HEK293 (cell line): ENCODE measurements at regions not wholly inside any gene's neighbourhood (a gene's known extent, or its start where the extent isn't known, plus 50 kb on each side); places are given as distances from the start of the nearest gene placed in this dataset.

ENCODE experiments used
- CTCF ChIA-PET: fragments of 350-600 bp; formaldehyde crosslinking; extraction: SDS; loops from one replicate; lab custom pipeline; 2021; ENCODE audit warnings: antibody characterized with exemption; lab: Yijun Ruan, JAX
- POLR2A ChIA-PET: fragments of 300-600 bp; formaldehyde crosslinking; extraction: SDS; loops from one replicate; lab custom pipeline; 2020; ENCODE audit warnings: antibody characterized with exemption, inconsistent platforms; lab: Yijun Ruan, JAX
- H3K27ac ChIP-seq: fragments of 200-500 bp; sonication (Bioruptor generic); 2 replicates; pipeline ENCODE4 v1.5.1; 2014; ENCODE audit warnings: low read depth, low read length, control low read depth, inconsistent platforms; ENCODE audit errors: extremely low read depth
- H3K36me3 ChIP-seq, 2 experiments: fragments of 200-500 bp in 1 of 2; sonication (Bioruptor generic) in 1 of 2; 1 replicate in 1 of 2; 2 replicates in 1 of 2; pipeline ENCODE4 v1.5.1; 2014 to 2017; ENCODE audit warnings: inconsistent platforms in 2 of 2, low read length in 2 of 2; ENCODE audit not compliant: control insufficient read depth in 2 of 2, insufficient read depth in 1 of 2
- H3K4me1 ChIP-seq: fragments of 200-500 bp; sonication (Bioruptor generic); 2 replicates; pipeline ENCODE4 v1.5.1; 2014; ENCODE audit warnings: mild to moderate bottlenecking, low read length, inconsistent platforms; ENCODE audit not compliant: control insufficient read depth, insufficient read depth
- H3K4me3 ChIP-seq: 2 replicates; pipeline ENCODE4 v1.5.1; 2011; ENCODE audit warnings: low read depth, mild to moderate bottlenecking, control low read depth, low read length, moderate library complexity
- H3K9me3 ChIP-seq: fragments of 200-500 bp; sonication (Bioruptor generic); 2 replicates; pipeline ENCODE4 v1.5.1; 2014; ENCODE audit warnings: low read depth, low read length, inconsistent platforms; ENCODE audit not compliant: control insufficient read depth, insufficient read depth
- BCL11A ChIP-seq: fragments of 450-650 bp; formaldehyde crosslinking; IDR thresholded peaks from 2 replicates; pipeline ENCODE4 v1.5.1; 2016; ENCODE audit warnings: low read depth, missing biosample characterization, missing genetic modification characterization
- KLF7 ChIP-seq: fragments of 450-650 bp; formaldehyde crosslinking; IDR thresholded peaks from 2 replicates; pipeline ENCODE4 v1.5.1; 2016; ENCODE audit warnings: missing biosample characterization, missing genetic modification characterization, borderline replicate concordance
- PRDM4 ChIP-seq: fragments of 450-650 bp; formaldehyde crosslinking; IDR thresholded peaks from 2 replicates; pipeline ENCODE4 v1.5.1; 2017; ENCODE audit warnings: missing biosample characterization, missing genetic modification characterization
- ZBTB8A ChIP-seq: fragments of 450-650 bp; formaldehyde crosslinking; IDR thresholded peaks from 2 replicates; pipeline ENCODE4 v1.5.1; 2016; ENCODE audit warnings: missing biosample characterization, missing genetic modification characterization
- ZNF155 ChIP-seq: fragments of 450-650 bp; formaldehyde crosslinking; IDR thresholded peaks from 2 replicates; pipeline ENCODE4 v1.5.1; 2016; ENCODE audit warnings: missing biosample characterization, missing genetic modification characterization
- ZNF175 ChIP-seq: fragments of 450-650 bp; formaldehyde crosslinking; IDR thresholded peaks from 2 replicates; pipeline ENCODE4 v1.5.1; 2016; ENCODE audit warnings: missing biosample characterization, missing genetic modification characterization
- ZNF223 ChIP-seq: fragments of 450-650 bp; formaldehyde crosslinking; IDR thresholded peaks from 2 replicates; pipeline ENCODE4 v1.5.1; 2016; ENCODE audit warnings: missing biosample characterization, missing genetic modification characterization
- ZNF239 ChIP-seq: fragments of 450-650 bp; formaldehyde crosslinking; IDR thresholded peaks from 2 replicates; pipeline ENCODE4 v1.5.1; 2016; ENCODE audit warnings: missing biosample characterization, missing genetic modification characterization
- ZNF302 ChIP-seq: fragments of 450-650 bp; formaldehyde crosslinking; IDR thresholded peaks from 2 replicates; pipeline ENCODE4 v1.5.1; 2016; ENCODE audit warnings: missing biosample characterization, missing genetic modification characterization, low read depth
- ZNF394 ChIP-seq: fragments of 450-650 bp; formaldehyde crosslinking; IDR thresholded peaks from 2 replicates; pipeline ENCODE4 v1.5.1; 2016; ENCODE audit warnings: missing biosample characterization, missing genetic modification characterization, mild to moderate bottlenecking, moderate library complexity, borderline replicate concordance
- ZNF404 ChIP-seq: fragments of 450-650 bp; formaldehyde crosslinking; IDR thresholded peaks from 2 replicates; pipeline ENCODE4 v1.5.1; 2017; ENCODE audit warnings: missing biosample characterization, missing genetic modification characterization
- ZNF518A ChIP-seq: fragments of 450-650 bp; formaldehyde crosslinking; conservative IDR thresholded peaks from 2 replicates; pipeline ENCODE4 v1.5.1; 2016; ENCODE audit warnings: low read depth, missing biosample characterization, missing genetic modification characterization
- ZNF610 ChIP-seq: fragments of 450-650 bp; formaldehyde crosslinking; IDR thresholded peaks from 2 replicates; pipeline ENCODE4 v1.5.1; 2016; ENCODE audit warnings: missing biosample characterization, missing genetic modification characterization, borderline replicate concordance
- ZNF623 ChIP-seq: fragments of 450-650 bp; formaldehyde crosslinking; IDR thresholded peaks from 2 replicates; pipeline ENCODE4 v1.5.1; 2016; ENCODE audit warnings: missing biosample characterization, missing genetic modification characterization
- ZNF660 ChIP-seq: fragments of 450-650 bp; IDR thresholded peaks from 2 replicates; pipeline ENCODE4 v1.5.1; 2018; ENCODE audit warnings: missing biosample characterization, mild to moderate bottlenecking, missing genetic modification characterization
- ZNF707 ChIP-seq: fragments of 450-650 bp; formaldehyde crosslinking; IDR thresholded peaks from 2 replicates; pipeline ENCODE4 v1.5.1; 2016; ENCODE audit warnings: missing biosample characterization, missing genetic modification characterization
- ZNF776 ChIP-seq: fragments of 450-650 bp; formaldehyde crosslinking; IDR thresholded peaks from 2 replicates; pipeline ENCODE4 v1.5.0; 2017; ENCODE audit warnings: missing biosample characterization, missing genetic modification characterization, borderline replicate concordance
- ZNF791 ChIP-seq: fragments of 450-650 bp; formaldehyde crosslinking; IDR thresholded peaks from 2 replicates; pipeline ENCODE4 v1.5.1; 2016; ENCODE audit warnings: missing biosample characterization, missing genetic modification characterization
- TF ChIP-seq, protein P1 (sequence below): fragments of 450-650 bp; formaldehyde crosslinking; IDR thresholded peaks from 2 replicates; pipeline ENCODE4 v1.5.1; 2016; ENCODE audit warnings: missing biosample characterization, missing genetic modification characterization
- TF ChIP-seq, protein P2 (sequence below): fragments of 450-650 bp; formaldehyde crosslinking; IDR thresholded peaks from 2 replicates; pipeline ENCODE4 v1.5.1; 2016; ENCODE audit warnings: missing biosample characterization, missing genetic modification characterization
- TF ChIP-seq, protein P3 (sequence below): fragments of 450-650 bp; formaldehyde crosslinking; optimal IDR thresholded peaks from 2 replicates; pipeline ENCODE3; 2016; ENCODE audit warnings: missing biosample characterization, mild to moderate bottlenecking, missing genetic modification characterization
- TF ChIP-seq, protein P4 (sequence below): fragments of 450-650 bp; formaldehyde crosslinking; IDR thresholded peaks from 2 replicates; pipeline ENCODE4 v1.5.1; 2017; ENCODE audit warnings: missing biosample characterization, missing genetic modification characterization

DNA sequence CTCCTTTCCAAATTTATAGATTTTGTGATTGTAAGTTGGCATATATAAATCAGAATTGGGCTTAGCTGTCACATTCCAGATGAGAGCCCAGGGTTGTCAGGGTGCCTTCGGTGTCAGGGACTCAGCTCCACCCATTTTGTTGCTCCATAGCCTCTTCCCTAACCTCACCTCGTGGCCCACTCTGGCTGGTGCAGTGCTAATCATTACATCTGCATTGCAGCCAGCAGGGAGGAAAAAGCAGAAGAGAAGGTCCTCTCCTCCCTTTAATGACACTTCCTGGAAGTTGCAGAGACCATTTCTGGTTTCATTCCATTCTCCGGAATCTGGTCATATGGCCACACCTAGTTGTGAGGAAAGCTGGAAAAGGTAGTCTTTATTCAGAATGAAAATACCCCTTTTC is 113.3 kb downstream of the CCT6B start (continued):
- no peak for TF ChIP-seq ZNF518A
- TF ChIP-seq, protein P1, sequence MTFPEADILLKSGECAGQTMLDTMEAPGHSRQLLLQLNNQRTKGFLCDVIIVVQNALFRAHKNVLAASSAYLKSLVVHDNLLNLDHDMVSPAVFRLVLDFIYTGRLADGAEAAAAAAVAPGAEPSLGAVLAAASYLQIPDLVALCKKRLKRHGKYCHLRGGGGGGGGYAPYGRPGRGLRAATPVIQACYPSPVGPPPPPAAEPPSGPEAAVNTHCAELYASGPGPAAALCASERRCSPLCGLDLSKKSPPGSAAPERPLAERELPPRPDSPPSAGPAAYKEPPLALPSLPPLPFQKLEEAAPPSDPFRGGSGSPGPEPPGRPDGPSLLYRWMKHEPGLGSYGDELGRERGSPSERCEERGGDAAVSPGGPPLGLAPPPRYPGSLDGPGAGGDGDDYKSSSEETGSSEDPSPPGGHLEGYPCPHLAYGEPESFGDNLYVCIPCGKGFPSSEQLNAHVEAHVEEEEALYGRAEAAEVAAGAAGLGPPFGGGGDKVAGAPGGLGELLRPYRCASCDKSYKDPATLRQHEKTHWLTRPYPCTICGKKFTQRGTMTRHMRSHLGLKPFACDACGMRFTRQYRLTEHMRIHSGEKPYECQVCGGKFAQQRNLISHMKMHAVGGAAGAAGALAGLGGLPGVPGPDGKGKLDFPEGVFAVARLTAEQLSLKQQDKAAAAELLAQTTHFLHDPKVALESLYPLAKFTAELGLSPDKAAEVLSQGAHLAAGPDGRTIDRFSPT (tag by site-specific recombination), result no peak
- no peak for TF ChIP-seq ZNF394 (tag by site-specific recombination)
- TF ChIP-seq ZNF155 (tag by site-specific recombination), result no peak
- TF ChIP-seq ZNF404 (tag by site-specific recombination), result no peak
- no peak for TF ChIP-seq ZNF302
- TF ChIP-seq ZNF660, result no peak
- TF ChIP-seq, protein P2, sequence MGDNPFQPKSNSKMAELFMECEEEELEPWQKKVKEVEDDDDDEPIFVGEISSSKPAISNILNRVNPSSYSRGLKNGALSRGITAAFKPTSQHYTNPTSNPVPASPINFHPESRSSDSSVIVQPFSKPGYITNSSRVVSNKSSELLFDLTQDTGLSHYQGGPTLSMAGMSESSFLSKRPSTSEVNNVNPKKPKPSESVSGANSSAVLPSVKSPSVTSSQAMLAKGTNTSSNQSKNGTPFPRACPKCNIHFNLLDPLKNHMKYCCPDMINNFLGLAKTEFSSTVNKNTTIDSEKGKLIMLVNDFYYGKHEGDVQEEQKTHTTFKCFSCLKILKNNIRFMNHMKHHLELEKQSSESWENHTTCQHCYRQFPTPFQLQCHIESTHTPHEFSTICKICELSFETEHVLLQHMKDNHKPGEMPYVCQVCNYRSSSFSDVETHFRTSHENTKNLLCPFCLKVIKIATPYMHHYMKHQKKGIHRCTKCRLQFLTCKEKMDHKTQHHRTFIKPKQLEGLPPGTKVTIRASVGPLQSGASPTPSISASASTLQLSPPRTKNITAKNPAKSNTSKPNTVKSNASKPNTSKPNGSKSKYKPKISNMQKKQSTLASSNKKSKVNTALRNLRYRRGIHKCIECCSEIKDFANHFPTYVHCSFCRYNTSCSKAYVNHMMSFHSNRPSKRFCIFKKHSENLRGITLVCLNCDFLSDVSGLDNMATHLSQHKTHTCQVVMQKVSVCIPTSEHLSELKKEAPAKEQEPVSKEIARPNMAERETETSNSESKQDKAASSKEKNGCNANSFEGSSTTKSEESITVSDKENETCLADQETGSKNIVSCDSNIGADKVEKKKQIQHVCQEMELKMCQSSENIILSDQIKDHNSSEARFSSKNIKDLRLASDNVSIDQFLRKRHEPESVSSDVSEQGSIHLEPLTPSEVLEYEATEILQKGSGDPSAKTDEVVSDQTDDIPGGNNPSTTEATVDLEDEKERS (tag by site-specific recombination), result no peak
- TF ChIP-seq ZNF610 (tag by site-specific recombination), result no peak
- no peak for TF ChIP-seq ZNF223 (tag by site-specific recombination)
- no peak for TF ChIP-seq ZNF791 (tag by site-specific recombination)
- TF ChIP-seq ZNF239 (tag by site-specific recombination), result no peak
- TF ChIP-seq ZNF175 (tag by site-specific recombination), result no peak
- TF ChIP-seq, all 188 proteins: peak for 0

GRCh38 chr17:34845296-34845695 is 116.0 kb downstream of the CCT6B start:
- Histone ChIP-seq H3K9me3 (no peaks in the 10 kb centered on the region), H3K4me3 (no peak overlapping the region), H3K36me3 (no peaks in the 10 kb centered on the region), H3K4me1 (no peaks in the 10 kb centered on the region), H3K27ac (no peak overlapping the region)
- CTCF ChIA-PET, result interaction anchor here (0.7 kb wide), 1 partner anchor 425 kb away, joined by 4 read pairs; no protein-coding TSS in a partner anchor
- POLR2A ChIA-PET, result no interaction called here
- TF ChIP-seq, protein P3, sequence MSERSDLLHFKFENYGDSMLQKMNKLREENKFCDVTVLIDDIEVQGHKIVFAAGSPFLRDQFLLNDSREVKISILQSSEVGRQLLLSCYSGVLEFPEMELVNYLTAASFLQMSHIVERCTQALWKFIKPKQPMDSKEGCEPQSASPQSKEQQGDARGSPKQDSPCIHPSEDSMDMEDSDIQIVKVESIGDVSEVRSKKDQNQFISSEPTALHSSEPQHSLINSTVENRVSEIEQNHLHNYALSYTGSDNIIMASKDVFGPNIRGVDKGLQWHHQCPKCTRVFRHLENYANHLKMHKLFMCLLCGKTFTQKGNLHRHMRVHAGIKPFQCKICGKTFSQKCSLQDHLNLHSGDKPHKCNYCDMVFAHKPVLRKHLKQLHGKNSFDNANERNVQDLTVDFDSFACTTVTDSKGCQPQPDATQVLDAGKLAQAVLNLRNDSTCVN (tag by site-specific recombination), result no peak
- TF ChIP-seq KLF7 (tag by site-specific recombination) (no peak), ZNF623 (tag by site-specific recombination) (no peak), BCL11A (no peak), ZBTB8A (tag by site-specific recombination) (no peak), ZNF660 (no peak), ZNF776 (no peak), PRDM4 (no peak), ZNF707 (tag by site-specific recombination) (no peak)
- TF ChIP-seq, protein P4, sequence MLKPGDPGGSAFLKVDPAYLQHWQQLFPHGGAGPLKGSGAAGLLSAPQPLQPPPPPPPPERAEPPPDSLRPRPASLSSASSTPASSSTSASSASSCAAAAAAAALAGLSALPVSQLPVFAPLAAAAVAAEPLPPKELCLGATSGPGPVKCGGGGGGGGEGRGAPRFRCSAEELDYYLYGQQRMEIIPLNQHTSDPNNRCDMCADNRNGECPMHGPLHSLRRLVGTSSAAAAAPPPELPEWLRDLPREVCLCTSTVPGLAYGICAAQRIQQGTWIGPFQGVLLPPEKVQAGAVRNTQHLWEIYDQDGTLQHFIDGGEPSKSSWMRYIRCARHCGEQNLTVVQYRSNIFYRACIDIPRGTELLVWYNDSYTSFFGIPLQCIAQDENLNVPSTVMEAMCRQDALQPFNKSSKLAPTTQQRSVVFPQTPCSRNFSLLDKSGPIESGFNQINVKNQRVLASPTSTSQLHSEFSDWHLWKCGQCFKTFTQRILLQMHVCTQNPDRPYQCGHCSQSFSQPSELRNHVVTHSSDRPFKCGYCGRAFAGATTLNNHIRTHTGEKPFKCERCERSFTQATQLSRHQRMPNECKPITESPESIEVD, result no peak
